GM04503 (cell line): ENCODE measurements at regions not wholly inside any gene's neighbourhood (a gene's known extent, or its start where the extent isn't known, plus 50 kb on each side); places are given as distances from the start of the nearest gene placed in this dataset.
"Not testable (repeated sequence)": the region's sequence is repeated elsewhere in the genome, so short reads cannot be mapped to it uniquely, and the experiment has no call there.

Experiments used
- DNase-seq: peaks from one replicate; pipeline ENCODE4 v3.0.0-alpha.2; 2012; ENCODE audit warnings: low read depth

GRCh38 chr4:159837071-159837470 is 734.2 kb downstream of the RAPGEF2 start:
- DNase-seq, result no peak

GRCh38 chr4:159855731-159856130 is 752.9 kb downstream of the RAPGEF2 start:
- DNase-seq, result no peak

- no peak for DNase-seq
Measured at GRCh38 chr4:159856451-159856850, 753.6 kb downstream of the RAPGEF2 start.

- no peak for DNase-seq
Measured at GRCh38 chr4:159859656-159860148, 756.8 kb downstream of the RAPGEF2 start.

- no peak for DNase-seq
Measured at GRCh38 chr4:159860945-159861344, 758.1 kb downstream of the RAPGEF2 start.

- no peak for DNase-seq
Measured at GRCh38 chr4:159864337-159864736, 761.5 kb downstream of the RAPGEF2 start.

GRCh38 chr4:159867673-159868072 is 764.8 kb downstream of the RAPGEF2 start:
- no peak for DNase-seq

GRCh38 chr4:159868936-159869335 is 766.1 kb downstream of the RAPGEF2 start:
- DNase-seq, result not testable (repeated sequence)

GRCh38 chr4:159871141-159871540 is 768.3 kb downstream of the RAPGEF2 start:
- DNase-seq, result no peak

GRCh38 chr4:159881158-159881557 is 778.3 kb downstream of the RAPGEF2 start:
- DNase-seq, result no peak

GRCh38 chr4:159884989-159885388 is 782.1 kb downstream of the RAPGEF2 start:
- DNase-seq, result no peak

- DNase-seq, result no peak
Measured at GRCh38 chr4:159899596-159899995, 796.7 kb downstream of the RAPGEF2 start.

- DNase-seq, result no peak
Measured at GRCh38 chr4:159900562-159900961, 797.7 kb downstream of the RAPGEF2 start.

GRCh38 chr4:159902648-159903047 is 799.8 kb downstream of the RAPGEF2 start:
- DNase-seq, result no peak

- no peak for DNase-seq
Measured at GRCh38 chr4:159904906-159905305, 802.0 kb downstream of the RAPGEF2 start.

GRCh38 chr4:159906051-159906450 is 803.2 kb downstream of the RAPGEF2 start:
- DNase-seq, result no peak

- DNase-seq, result no peak
Measured at GRCh38 chr4:159906517-159906916, 803.6 kb downstream of the RAPGEF2 start.

- no peak for DNase-seq
Measured at GRCh38 chr4:159910721-159911120, 807.8 kb downstream of the RAPGEF2 start.

GRCh38 chr4:159922119-159922518 is 819.2 kb downstream of the RAPGEF2 start:
- no peak for DNase-seq

GRCh38 chr4:159925770-159926169 is 822.9 kb downstream of the RAPGEF2 start:
- no peak for DNase-seq

GRCh38 chr4:159926871-159927270 is 824.0 kb downstream of the RAPGEF2 start:
- no peak for DNase-seq

GRCh38 chr4:159927781-159928180 is 824.9 kb downstream of the RAPGEF2 start:
- no peak for DNase-seq

GRCh38 chr4:159934602-159935001 is 831.7 kb downstream of the RAPGEF2 start:
- DNase-seq, result not testable (repeated sequence)

- no peak for DNase-seq
Measured at GRCh38 chr4:159937595-159937994, 834.7 kb downstream of the RAPGEF2 start.

- not testable (repeated sequence) for DNase-seq
Measured at GRCh38 chr4:159939681-159940080, 836.8 kb downstream of the RAPGEF2 start.
